Transverse colon (tissue), 4 donors: ENCODE measurements at regions not wholly inside any gene's neighbourhood (a gene's known extent, or its start where the extent isn't known, plus 50 kb on each side); places are given as distances from the start of the nearest gene placed in this dataset.

Experiments
- DNase-seq: peaks from one replicate; pipeline ENCODE4 v3.0.0-alpha.2; 2019
- H3K27ac ChIP-seq, 4 donors: fragments of 200-600 bp; sonication (generic); 2 replicates each; pipeline ENCODE4 v1.5.1; 2016 to 2018; ENCODE audit warnings: inconsistent platforms in 4 of 4
- H3K27me3 ChIP-seq: fragments of 200-600 bp; sonication (generic); 2 replicates; pipeline ENCODE4 v1.5.1; 2017; ENCODE audit warnings: inconsistent platforms
- H3K36me3 ChIP-seq, 4 donors: fragments of 200-600 bp; sonication (generic); 2 replicates each; pipeline ENCODE4 v1.5.1; 2017 to 2019; ENCODE audit warnings: inconsistent platforms in 4 of 4
- H3K4me1 ChIP-seq, 4 donors: fragments of 200-600 bp; sonication (generic); 2 replicates each; pipeline ENCODE4 v1.5.1; 2017 to 2020; ENCODE audit warnings: inconsistent platforms in 4 of 4
- H3K4me3 ChIP-seq, 4 donors: fragments of 200-600 bp; sonication (generic); 1 replicate in 1 of 4; 2 replicates in 3 of 4; pipeline versions ENCODE4 v1.5.1 to v1.6.1; 2017 to 2019; ENCODE audit warnings: inconsistent platforms in 4 of 4
- H3K9me3 ChIP-seq, 2 donors: fragments of 200-600 bp; sonication (generic); 2 replicates each; pipeline ENCODE4 v1.5.1; 2017 to 2019; ENCODE audit warnings: inconsistent platforms in 2 of 2
- EP300 ChIP-seq: sonication (generic); formaldehyde crosslinking; IDR thresholded peaks from one replicate; pipeline ENCODE4 v1.6.1; 2017; ENCODE audit warnings: antibody characterized with exemption, low read depth
- POLR2A ChIP-seq: fragments of 450-650 bp; IDR thresholded peaks from one replicate; pipeline ENCODE4 v1.6.1; 2016; ENCODE audit warnings: antibody characterized with exemption, mild to moderate bottlenecking, moderate library complexity
- POLR2AphosphoS5 ChIP-seq, 3 donors: sonication (generic); formaldehyde crosslinking; IDR thresholded peaks; one replicate each; pipeline ENCODE4 v1.6.1; 2016; ENCODE audit warnings: antibody characterized with exemption in 3 of 3
- WGBS, 2 donors: methylation state at CpG; one replicate each; pipeline ENCODE4 v1.1.5; 2018; ENCODE audit warnings: low coverage in 1 of 2; 5-methylcytosine and 5-hydroxymethylcytosine counted together
- in situ Hi-C, 4 donors: fragments of 200-750 bp; cut with MboI; loops; one replicate each; pipeline versions ENCODE4 v1.15.0 to v1.15.1; 2017; ENCODE audit warnings: low sequenced_read_pairs in 3 of 4, low pct_ligation_motif_present in 1 of 4, low pct_unique_long_range_greater_than_20kb in 1 of 4
- intact Hi-C: fragments of 100-400 bp; cut with DNase I; formaldehyde crosslinking; loops from one replicate; pipeline ENCODE4 v1.15.1; 2023; ENCODE audit warnings: low total_unique reads
- TF ChIP-seq, protein P1 (sequence below), 5 experiments: fragments of 200-600 bp in 3 of 5; fragments of 450-650 bp in 2 of 5; sonication (generic) in 3 of 5; IDR thresholded peaks; 1 replicate in 2 of 5; 2 replicates in 3 of 5; pipeline ENCODE4 v1.5.1; 2016 to 2017; ENCODE audit warnings: antibody characterized with exemption in 5 of 5, inconsistent platforms in 3 of 5, mild to moderate bottlenecking in 2 of 5, moderate library complexity in 1 of 5

DNA sequence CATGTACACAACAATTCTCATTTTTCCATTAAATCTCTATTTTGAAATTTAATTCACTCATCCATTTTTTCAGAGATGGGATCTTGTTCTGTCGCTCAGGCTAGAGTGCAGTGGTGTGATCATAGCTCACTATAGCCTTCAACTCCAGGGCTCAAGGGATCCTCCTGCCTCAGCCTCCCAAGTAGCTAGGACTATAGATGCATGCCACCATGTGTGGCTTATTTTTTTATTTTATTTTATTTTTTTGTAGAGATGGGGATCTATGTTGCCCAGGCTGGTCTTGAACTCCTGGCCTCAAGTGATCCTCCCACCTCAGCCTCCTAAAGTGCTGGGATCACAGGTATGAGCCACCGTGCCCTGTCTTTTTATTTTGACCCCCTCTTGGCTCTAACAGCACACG is 203.8 kb upstream of the KLF14 start:
- no peak overlapping the region for H3K4me3 ChIP-seq
- H3K36me3 ChIP-seq, result no peaks in the 10 kb centered on the region
- H3K4me1 ChIP-seq, result peaks cover 0 to 49% (median 13%) of the 10 kb centered on the region in 4 donors
- H3K27me3 ChIP-seq, result no peaks in the 10 kb centered on the region
- 89 to 91% methylated on average over 3 of the region's 3 CpGs for WGBS, 2 donors
- intact Hi-C loops (no loop called here), in situ Hi-C loops (no loop called here)
- DNase-seq, result no peak
- TF ChIP-seq POLR2A, result no peak
- TF ChIP-seq POLR2AphosphoS5 (IDR thresholded peaks at IDR 0.05), result no peak
- TF ChIP-seq, protein P1, sequence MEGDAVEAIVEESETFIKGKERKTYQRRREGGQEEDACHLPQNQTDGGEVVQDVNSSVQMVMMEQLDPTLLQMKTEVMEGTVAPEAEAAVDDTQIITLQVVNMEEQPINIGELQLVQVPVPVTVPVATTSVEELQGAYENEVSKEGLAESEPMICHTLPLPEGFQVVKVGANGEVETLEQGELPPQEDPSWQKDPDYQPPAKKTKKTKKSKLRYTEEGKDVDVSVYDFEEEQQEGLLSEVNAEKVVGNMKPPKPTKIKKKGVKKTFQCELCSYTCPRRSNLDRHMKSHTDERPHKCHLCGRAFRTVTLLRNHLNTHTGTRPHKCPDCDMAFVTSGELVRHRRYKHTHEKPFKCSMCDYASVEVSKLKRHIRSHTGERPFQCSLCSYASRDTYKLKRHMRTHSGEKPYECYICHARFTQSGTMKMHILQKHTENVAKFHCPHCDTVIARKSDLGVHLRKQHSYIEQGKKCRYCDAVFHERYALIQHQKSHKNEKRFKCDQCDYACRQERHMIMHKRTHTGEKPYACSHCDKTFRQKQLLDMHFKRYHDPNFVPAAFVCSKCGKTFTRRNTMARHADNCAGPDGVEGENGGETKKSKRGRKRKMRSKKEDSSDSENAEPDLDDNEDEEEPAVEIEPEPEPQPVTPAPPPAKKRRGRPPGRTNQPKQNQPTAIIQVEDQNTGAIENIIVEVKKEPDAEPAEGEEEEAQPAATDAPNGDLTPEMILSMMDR (IDR thresholded peaks at IDR 0.05), result no peak
- no peak for TF ChIP-seq EP300
- H3K27ac ChIP-seq, result peak overlapping the region; percentile 7 to 85 (median 50)
- H3K9me3 ChIP-seq, result no peaks in the 10 kb centered on the region

GRCh38 chr7:130938661-130939060 is 204.7 kb upstream of the KLF14 start:
- TF ChIP-seq EP300 (no peak), POLR2A (no peak), POLR2AphosphoS5 (IDR thresholded peaks at IDR 0.05) (no peak)
- TF ChIP-seq, protein P1 (IDR thresholded peaks at IDR 0.05), result no peak
- no peaks in the 10 kb centered on the region for H3K27me3 ChIP-seq
- DNase-seq, result no peak
- H3K9me3 ChIP-seq, result no peaks in the 10 kb centered on the region
- peak overlapping the region; percentile 56 to 85 (median 84) for H3K27ac ChIP-seq
- intact Hi-C loops (no loop called here), in situ Hi-C loops (no loop called here)
- H3K4me3 ChIP-seq, result no peak overlapping the region
- peaks cover 3 to 57% (median 16%) of the 10 kb centered on the region in 4 donors for H3K4me1 ChIP-seq
- WGBS, 2 donors, result 52 to 55% methylated on average over 3 to 4 of the region's 4 CpGs
- no peaks in the 10 kb centered on the region for H3K36me3 ChIP-seq

DNA sequence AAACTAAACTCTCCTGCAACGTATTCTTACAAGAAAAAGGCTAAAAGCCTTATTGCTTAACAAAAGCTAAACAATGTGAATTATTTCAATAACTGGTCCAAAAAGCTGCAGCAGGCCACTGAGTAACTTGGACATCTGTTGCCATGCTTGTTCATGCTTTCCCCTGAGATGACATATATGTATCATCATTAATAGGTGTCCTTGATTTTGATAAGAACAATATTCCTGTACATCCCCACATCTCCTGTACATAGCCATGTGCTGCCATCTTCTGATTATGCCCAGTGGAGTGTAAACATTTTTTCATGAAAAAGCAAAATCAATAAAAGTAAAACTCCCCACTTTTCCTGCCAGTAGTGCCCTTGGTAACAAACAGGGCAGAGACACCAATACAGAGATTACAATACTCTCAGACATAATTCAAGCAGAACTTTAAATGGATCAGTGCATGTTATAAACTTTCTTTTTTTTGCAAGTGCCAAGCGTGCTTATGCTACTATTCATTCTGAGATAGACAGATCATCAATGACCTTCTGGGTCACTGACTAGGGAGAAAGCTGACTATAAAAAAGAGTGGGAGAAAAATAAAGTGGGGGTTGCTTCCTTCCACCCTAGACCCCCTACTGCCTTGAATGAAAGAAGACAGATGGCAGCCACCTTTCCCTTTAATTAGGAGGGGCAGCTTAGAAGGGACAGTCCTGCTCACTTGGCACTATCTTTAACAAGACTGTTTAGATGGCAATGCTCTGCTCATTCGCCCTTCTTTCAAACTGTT is 205.5 kb upstream of the KLF14 start:
- no peaks in the 10 kb centered on the region for H3K9me3 ChIP-seq
- no peaks in the 10 kb centered on the region for H3K27me3 ChIP-seq
- peak overlapping the region in 3 of 4 donors; percentile 33 to 57 (median 40) for H3K4me3 ChIP-seq
- no peak for DNase-seq
- H3K27ac ChIP-seq, result peak overlapping the region; percentile 56 to 85 (median 84)
- no peaks in the 10 kb centered on the region for H3K36me3 ChIP-seq
- in situ Hi-C loops, result no loop called here
- TF ChIP-seq POLR2A (no peak), POLR2AphosphoS5 (IDR thresholded peaks at IDR 0.05) (no peak), EP300 (no peak)
- TF ChIP-seq, protein P1 (IDR thresholded peaks at IDR 0.05), result no peak
- 44 to 50% methylated on average over 3 of the region's 3 CpGs for WGBS, 2 donors
- intact Hi-C loops, result loop anchor here (5.0 kb wide), 1 partner anchor 1573 kb away; no protein-coding TSS in a partner anchor
- H3K4me1 ChIP-seq, result peaks cover 9 to 65% (median 22%) of the 10 kb centered on the region in 4 donors

GRCh38 chr7:130940326-130940725 is 206.3 kb upstream of the KLF14 start:
- no peak for TF ChIP-seq EP300
- TF ChIP-seq, protein P1 (IDR thresholded peaks at IDR 0.05), result no peak
- intact Hi-C loops, result loop anchor here (5.0 kb wide), 1 partner anchor 1572 kb away; no protein-coding TSS in a partner anchor
- H3K4me3 ChIP-seq, result peak overlapping the region in 3 of 4 donors; percentile 33 to 57 (median 40)
- WGBS, 2 donors, result 58 to 60% methylated on average over 1 to 2 of the region's 2 CpGs
- no peak for DNase-seq
- no peaks in the 10 kb centered on the region for H3K9me3 ChIP-seq
- H3K36me3 ChIP-seq, result no peaks in the 10 kb centered on the region
- peaks cover 9 to 69% (median 22%) of the 10 kb centered on the region in 4 donors for H3K4me1 ChIP-seq
- no peaks in the 10 kb centered on the region for H3K27me3 ChIP-seq
- H3K27ac ChIP-seq, result peak overlapping the region; percentile 77 to 85 (median 84)
- in situ Hi-C loops, result no loop called here
